Mesothelial cell of epicardium (in vitro differentiated cells): ENCODE measurements at regions not wholly inside any gene's neighbourhood (a gene's known extent, or its start where the extent isn't known, plus 50 kb on each side); places are given as distances from the start of the nearest gene placed in this dataset.

Source experiments
- DNase-seq, 2 experiments: peaks; one replicate each; pipeline ENCODE4 v3.0.0; 2021; ENCODE audit warnings: low spot score in 2 of 2; ENCODE audit not compliant: unreplicated experiment in 2 of 2
- H3K27ac Mint-ChIP-seq: 2 replicates; pipeline ENCODE4 v1.8.0; 2021; ENCODE audit warnings: mixed read lengths
- H3K27me3 Mint-ChIP-seq: 2 replicates; pipeline ENCODE4 v1.8.0; 2021; ENCODE audit warnings: low read depth, mixed read lengths
- H3K36me3 Mint-ChIP-seq: 2 replicates; pipeline ENCODE4 v1.8.0; 2021; ENCODE audit warnings: mixed read lengths
- H3K4me1 Mint-ChIP-seq: 2 replicates; pipeline ENCODE4 v1.8.0; 2021; ENCODE audit warnings: mixed read lengths
- H3K4me3 Mint-ChIP-seq: 2 replicates; pipeline ENCODE4 v1.8.0; 2021; ENCODE audit warnings: mild to moderate bottlenecking, moderate library complexity, mixed read lengths
- H3K9me3 Mint-ChIP-seq: 2 replicates; pipeline ENCODE4 v1.8.0; 2021; ENCODE audit warnings: mixed read lengths
- TF ChIP-seq, protein P1 (sequence below): fragments of 200-600 bp; sonication (generic); IDR thresholded peaks from one replicate; pipeline ENCODE4 v1.5.0; 2021; ENCODE audit warnings: antibody characterized with exemption; ENCODE audit not compliant: unreplicated experiment

DNA sequence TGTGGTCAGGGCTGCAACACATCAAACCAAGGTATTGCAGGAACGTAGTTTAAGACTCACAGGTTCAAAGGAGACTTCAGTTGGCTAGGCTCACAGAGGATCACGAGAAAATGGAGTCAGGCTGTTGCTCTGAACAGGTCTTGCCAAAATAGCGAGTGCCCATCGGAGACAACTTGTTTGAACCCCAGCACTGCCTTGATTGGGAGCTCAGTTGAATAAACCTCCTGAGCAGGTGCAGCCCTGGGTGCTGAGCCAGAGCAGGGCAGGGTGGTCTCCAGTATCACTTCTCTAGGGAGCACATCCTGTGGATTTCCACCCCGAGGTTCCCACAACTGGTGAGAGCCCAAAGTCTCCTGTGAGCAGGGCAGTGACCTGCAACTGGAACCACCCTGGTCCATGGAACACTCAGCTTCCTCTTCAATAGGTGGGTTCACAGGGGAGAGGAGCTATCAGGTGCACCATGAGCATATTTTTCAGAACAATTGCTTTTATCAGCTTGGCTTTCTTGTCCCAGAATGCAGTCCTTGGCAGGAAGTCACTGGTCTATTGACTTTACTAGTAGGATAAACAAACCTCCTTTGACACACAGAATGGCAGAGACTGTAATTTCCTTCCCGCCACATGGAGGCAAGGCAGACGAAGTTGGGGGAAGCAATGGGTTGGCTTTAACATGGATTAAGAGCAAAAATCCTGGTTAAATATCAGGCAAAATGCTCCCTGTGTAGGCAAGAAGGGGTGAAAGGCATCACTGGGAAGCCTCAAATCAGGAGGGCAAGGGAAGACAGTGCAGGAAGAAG is 267.7 kb upstream of the FOXQ1 start:
- TF ChIP-seq, protein P1, sequence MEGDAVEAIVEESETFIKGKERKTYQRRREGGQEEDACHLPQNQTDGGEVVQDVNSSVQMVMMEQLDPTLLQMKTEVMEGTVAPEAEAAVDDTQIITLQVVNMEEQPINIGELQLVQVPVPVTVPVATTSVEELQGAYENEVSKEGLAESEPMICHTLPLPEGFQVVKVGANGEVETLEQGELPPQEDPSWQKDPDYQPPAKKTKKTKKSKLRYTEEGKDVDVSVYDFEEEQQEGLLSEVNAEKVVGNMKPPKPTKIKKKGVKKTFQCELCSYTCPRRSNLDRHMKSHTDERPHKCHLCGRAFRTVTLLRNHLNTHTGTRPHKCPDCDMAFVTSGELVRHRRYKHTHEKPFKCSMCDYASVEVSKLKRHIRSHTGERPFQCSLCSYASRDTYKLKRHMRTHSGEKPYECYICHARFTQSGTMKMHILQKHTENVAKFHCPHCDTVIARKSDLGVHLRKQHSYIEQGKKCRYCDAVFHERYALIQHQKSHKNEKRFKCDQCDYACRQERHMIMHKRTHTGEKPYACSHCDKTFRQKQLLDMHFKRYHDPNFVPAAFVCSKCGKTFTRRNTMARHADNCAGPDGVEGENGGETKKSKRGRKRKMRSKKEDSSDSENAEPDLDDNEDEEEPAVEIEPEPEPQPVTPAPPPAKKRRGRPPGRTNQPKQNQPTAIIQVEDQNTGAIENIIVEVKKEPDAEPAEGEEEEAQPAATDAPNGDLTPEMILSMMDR = no peak
- Mint-ChIP-seq H3K9me3 (peaks cover 6% of the 10 kb centered on the region), H3K27ac (no peak overlapping the region), H3K27me3 (peaks cover 38% of the 10 kb centered on the region), H3K4me1 (peaks cover 15% of the 10 kb centered on the region), H3K4me3 (no peak overlapping the region), H3K36me3 (no peaks in the 10 kb centered on the region)
- peak in 1 of 2 experiments; percentile 17 for DNase-seq

DNA sequence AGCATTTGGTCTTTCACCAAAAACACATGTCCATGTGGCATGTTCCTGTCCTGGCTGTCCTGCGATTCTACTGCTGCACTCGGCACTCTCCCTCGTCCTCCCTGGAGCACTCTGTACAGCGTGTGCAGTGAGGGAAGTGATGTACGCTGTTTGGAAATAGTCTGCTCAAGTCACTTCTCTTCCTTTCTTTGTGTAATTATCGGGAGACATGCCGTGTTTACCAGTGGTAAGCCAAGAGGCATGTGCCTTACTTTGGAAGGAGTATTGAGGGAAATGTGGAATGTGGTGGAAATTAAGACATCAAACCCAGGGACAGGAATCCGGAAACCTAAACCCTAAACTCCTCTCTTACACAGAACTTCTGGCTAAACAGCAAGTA is 268.5 kb upstream of the FOXQ1 start:
- H3K27ac Mint-ChIP-seq = no peak overlapping the region
- no peak for DNase-seq
- peaks cover 6% of the 10 kb centered on the region for H3K9me3 Mint-ChIP-seq
- H3K36me3 Mint-ChIP-seq = no peaks in the 10 kb centered on the region
- no peak overlapping the region for H3K4me3 Mint-ChIP-seq
- H3K27me3 Mint-ChIP-seq = peaks cover 40% of the 10 kb centered on the region
- TF ChIP-seq, protein P1 = no peak
- H3K4me1 Mint-ChIP-seq = peaks cover 9% of the 10 kb centered on the region

- TF ChIP-seq, protein P1 = no peak
- Mint-ChIP-seq H3K9me3 (peaks cover 6% of the 10 kb centered on the region), H3K27ac (no peak overlapping the region), H3K4me1 (peaks cover 3% of the 10 kb centered on the region), H3K27me3 (peaks cover 40% of the 10 kb centered on the region), H3K4me3 (no peak overlapping the region), H3K36me3 (no peaks in the 10 kb centered on the region)
- DNase-seq = peak in 1 of 2 experiments; percentile 13
These were observed 269.1 kb upstream of the FOXQ1 start for GRCh38 chr6:1042583-1043457.

GRCh38 chr6:1040393-1040792 is 271.5 kb upstream of the FOXQ1 start:
- no peak for DNase-seq
- Mint-ChIP-seq H3K4me1 (no peaks in the 10 kb centered on the region), H3K36me3 (no peaks in the 10 kb centered on the region), H3K27ac (no peak overlapping the region), H3K9me3 (peaks cover 6% of the 10 kb centered on the region), H3K27me3 (peaks cover 44% of the 10 kb centered on the region), H3K4me3 (no peak overlapping the region)
- TF ChIP-seq, protein P1 = no peak

DNA sequence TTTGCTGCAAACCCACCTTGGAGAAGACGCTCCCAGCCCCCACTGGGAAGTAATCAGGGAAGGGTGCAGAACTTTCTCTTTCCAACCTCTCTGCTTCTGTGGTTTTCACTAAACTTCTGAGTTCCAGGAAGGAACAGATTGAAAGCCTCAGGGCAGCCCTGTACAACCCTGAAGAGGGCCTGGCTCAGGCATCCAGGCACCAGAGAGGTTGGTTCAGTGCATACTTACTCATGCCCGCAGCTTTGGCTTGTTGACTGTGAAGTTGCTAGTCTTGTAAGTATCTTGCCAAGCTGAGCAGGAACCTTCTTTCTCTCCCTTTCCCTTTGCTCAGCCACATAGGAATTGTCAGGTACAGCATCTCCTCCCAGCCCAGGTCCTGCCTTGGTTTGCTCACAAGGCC is 272.2 kb upstream of the FOXQ1 start:
- Mint-ChIP-seq H3K9me3 (peaks cover 6% of the 10 kb centered on the region), H3K4me1 (no peaks in the 10 kb centered on the region), H3K27me3 (peaks cover 38% of the 10 kb centered on the region), H3K4me3 (no peak overlapping the region), H3K36me3 (no peaks in the 10 kb centered on the region), H3K27ac (no peak overlapping the region)
- TF ChIP-seq, protein P1 = no peak
- DNase-seq = peak in 1 of 2 experiments; percentile 19
